PC-9 (cell line): ENCODE measurements at regions not wholly inside any gene's neighbourhood (a gene's known extent, or its start where the extent isn't known, plus 50 kb on each side); places are given as distances from the start of the nearest gene placed in this dataset.

ENCODE experiments used
- BruUV-seq: library from RNA; stranded (reverse); fragments of 400-500 nt; replicated peaks from 2 replicates; lab custom pipeline; 2021; lab: Mats Ljungman, UMichigan
- CTCF ChIA-PET: fragments of 300-600 bp; sonication (Branson Sonifier 250); formaldehyde crosslinking; loops from one replicate; lab custom pipeline; 2022; ENCODE audit warnings: antibody characterized with exemption; lab: Charles Lee
- POLR2A ChIA-PET: fragments of 300-600 bp; sonication (Branson Sonifier 250); formaldehyde crosslinking; loops from one replicate; lab custom pipeline; 2022; ENCODE audit warnings: antibody characterized with exemption; ENCODE audit not compliant: unreplicated experiment; lab: Charles Lee
- DNase-seq, 2 experiments: peaks; one replicate each; pipeline versions ENCODE4 v3.0.0 to v3.0.0-alpha.2; 2015 to 2022; ENCODE audit warnings: mixed read lengths in 1 of 2
- H2AFZ ChIP-seq: fragments of 200-600 bp; sonication (generic); 2 replicates; pipeline ENCODE4 v1.8.1; 2017; ENCODE audit warnings: antibody characterized with exemption
- H3F3A ChIP-seq: fragments of 200-600 bp; sonication (generic); 2 replicates; pipeline ENCODE4 v1.8.1; 2017; ENCODE audit warnings: antibody characterized with exemption, mild to moderate bottlenecking, low read depth; ENCODE audit not compliant: insufficient read depth
- H3K27ac ChIP-seq: fragments of 200-600 bp; sonication (generic); 2 replicates; pipeline ENCODE4 v1.6.1; 2016; ENCODE audit warnings: mixed run types
- H3K27me3 ChIP-seq: fragments of 200-600 bp; sonication (generic); 2 replicates; pipeline ENCODE4 v1.6.1; 2016; ENCODE audit warnings: low read depth, mixed run types; ENCODE audit not compliant: insufficient read depth
- H3K36me3 ChIP-seq: fragments of 200-600 bp; sonication (generic); 2 replicates; pipeline ENCODE4 v1.6.1; 2016; ENCODE audit warnings: low read depth, mixed run types
- H3K4me1 ChIP-seq: fragments of 200-600 bp; sonication (generic); replicated peaks from 2 replicates; pipeline ENCODE4 v1.6.1; 2016; ENCODE audit warnings: mixed run types; ENCODE audit not compliant: insufficient read depth
- H3K4me2 ChIP-seq: fragments of 200-600 bp; sonication (generic); 2 replicates; pipeline ENCODE4 v1.6.1; 2017; ENCODE audit warnings: mixed run types
- H3K4me3 ChIP-seq: fragments of 200-600 bp; sonication (generic); 2 replicates; pipeline ENCODE4 v1.6.1; 2016; ENCODE audit warnings: mixed run types
- H3K79me2 ChIP-seq: fragments of 200-600 bp; sonication (generic); 2 replicates; pipeline ENCODE4 v1.6.1; 2017; ENCODE audit warnings: low read depth, mixed run types
- H3K9me2 ChIP-seq: fragments of 200-600 bp; sonication (generic); 2 replicates; pipeline ENCODE4 v1.8.1; 2017; ENCODE audit warnings: mild to moderate bottlenecking; ENCODE audit not compliant: insufficient read depth
- H3K9me3 ChIP-seq: fragments of 200-600 bp; sonication (generic); 2 replicates; pipeline ENCODE4 v1.8.1; 2016; ENCODE audit warnings: low read depth; ENCODE audit not compliant: insufficient read depth
- H4K20me1 ChIP-seq: fragments of 200-600 bp; sonication (generic); 2 replicates; pipeline ENCODE4 v1.8.1; 2017; ENCODE audit not compliant: insufficient read depth
- EZH2 ChIP-seq: fragments of 200-600 bp; sonication (generic); IDR thresholded peaks from 2 replicates; pipeline ENCODE4 v1.8.0; 2017; ENCODE audit warnings: antibody characterized with exemption, low read depth
- intact Hi-C: fragments of 100-400 bp; cut with micrococcal nuclease; formaldehyde crosslinking; loops from one replicate; pipeline ENCODE4 v1.10.0; 2022; ENCODE audit not compliant: unreplicated experiment
- TF ChIP-seq, protein P1 (sequence below): fragments of 200-600 bp; sonication (generic); conservative IDR thresholded peaks from 2 replicates; pipeline ENCODE4 v1.6.1; 2017; ENCODE audit warnings: mixed run types, antibody characterized with exemption, mild to moderate bottlenecking, moderate library complexity

DNA sequence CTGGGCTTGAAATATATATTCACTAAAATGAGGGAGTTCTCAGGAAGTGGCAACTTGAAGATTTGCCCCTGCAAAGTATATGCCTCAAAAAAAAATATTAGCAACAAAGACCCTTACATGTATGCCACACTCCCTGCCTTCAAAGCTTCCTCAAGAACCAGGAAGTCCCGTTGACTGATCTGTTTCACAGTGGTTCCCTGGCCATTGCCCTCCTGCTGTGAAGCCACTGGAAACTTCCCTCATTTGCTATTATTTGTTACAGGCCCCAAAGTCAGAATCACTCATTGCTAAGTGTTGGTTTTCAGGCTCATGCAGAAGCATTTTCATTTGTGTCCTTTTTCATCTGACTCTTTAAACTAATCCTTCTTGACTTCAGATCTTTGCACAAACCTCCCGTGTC is 421.5 kb downstream of the ZNF521 start:
- no peaks in the 10 kb centered on the region for H3F3A ChIP-seq
- H3K4me1 ChIP-seq, result no peaks in the 10 kb centered on the region
- DNase-seq, result no peak
- H3K36me3 ChIP-seq, result no peaks in the 10 kb centered on the region
- BruUV-seq, result no TSS peak
- H3K79me2 ChIP-seq, result no peaks in the 10 kb centered on the region
- no peak overlapping the region for H3K4me3 ChIP-seq
- CTCF ChIA-PET, result no interaction called here
- no peaks in the 10 kb centered on the region for H3K9me2 ChIP-seq
- intact Hi-C loops, result no loop called here
- no peak overlapping the region for H2AFZ ChIP-seq
- no peak overlapping the region for H3K27ac ChIP-seq
- H3K27me3 ChIP-seq, result no peaks in the 10 kb centered on the region
- TF ChIP-seq EZH2, result no peak
- TF ChIP-seq, protein P1, sequence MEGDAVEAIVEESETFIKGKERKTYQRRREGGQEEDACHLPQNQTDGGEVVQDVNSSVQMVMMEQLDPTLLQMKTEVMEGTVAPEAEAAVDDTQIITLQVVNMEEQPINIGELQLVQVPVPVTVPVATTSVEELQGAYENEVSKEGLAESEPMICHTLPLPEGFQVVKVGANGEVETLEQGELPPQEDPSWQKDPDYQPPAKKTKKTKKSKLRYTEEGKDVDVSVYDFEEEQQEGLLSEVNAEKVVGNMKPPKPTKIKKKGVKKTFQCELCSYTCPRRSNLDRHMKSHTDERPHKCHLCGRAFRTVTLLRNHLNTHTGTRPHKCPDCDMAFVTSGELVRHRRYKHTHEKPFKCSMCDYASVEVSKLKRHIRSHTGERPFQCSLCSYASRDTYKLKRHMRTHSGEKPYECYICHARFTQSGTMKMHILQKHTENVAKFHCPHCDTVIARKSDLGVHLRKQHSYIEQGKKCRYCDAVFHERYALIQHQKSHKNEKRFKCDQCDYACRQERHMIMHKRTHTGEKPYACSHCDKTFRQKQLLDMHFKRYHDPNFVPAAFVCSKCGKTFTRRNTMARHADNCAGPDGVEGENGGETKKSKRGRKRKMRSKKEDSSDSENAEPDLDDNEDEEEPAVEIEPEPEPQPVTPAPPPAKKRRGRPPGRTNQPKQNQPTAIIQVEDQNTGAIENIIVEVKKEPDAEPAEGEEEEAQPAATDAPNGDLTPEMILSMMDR, result no peak
- POLR2A ChIA-PET, result no interaction called here
- H3K9me3 ChIP-seq, result no peaks in the 10 kb centered on the region
- H3K4me2 ChIP-seq, result no peak overlapping the region
- H4K20me1 ChIP-seq, result no peaks in the 10 kb centered on the region

DNA sequence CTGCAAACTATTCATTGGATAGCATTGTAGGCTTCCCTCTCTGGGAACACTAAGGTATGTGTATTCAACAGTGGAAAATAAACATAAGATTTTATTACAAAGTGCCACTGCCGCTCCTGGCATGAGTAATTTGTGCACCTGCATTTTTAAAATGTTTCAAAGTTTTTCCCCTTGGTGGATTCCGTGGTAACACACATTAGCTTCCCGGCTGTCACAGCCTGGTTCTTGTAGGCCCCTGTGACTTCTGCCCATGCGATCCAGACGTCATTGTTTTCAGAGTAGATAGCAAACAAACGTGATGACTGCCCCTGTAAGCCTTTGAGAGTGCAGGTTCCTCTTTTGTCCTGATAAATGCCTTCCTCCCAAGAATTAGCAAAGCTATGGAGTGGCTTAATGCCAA is 421.0 kb downstream of the ZNF521 start:
- H3K9me2 ChIP-seq, result no peaks in the 10 kb centered on the region
- intact Hi-C loops, result no loop called here
- no peaks in the 10 kb centered on the region for H3K79me2 ChIP-seq
- H3K4me1 ChIP-seq, result no peaks in the 10 kb centered on the region
- no peaks in the 10 kb centered on the region for H3K36me3 ChIP-seq
- no peak overlapping the region for H3K4me3 ChIP-seq
- no peaks in the 10 kb centered on the region for H3K9me3 ChIP-seq
- no peak for TF ChIP-seq EZH2
- TF ChIP-seq, protein P1, result no peak
- H3K27me3 ChIP-seq, result no peaks in the 10 kb centered on the region
- no peak overlapping the region for H3K4me2 ChIP-seq
- BruUV-seq, result no TSS peak
- H3K27ac ChIP-seq, result no peak overlapping the region
- no peak for DNase-seq
- POLR2A ChIA-PET, result no interaction called here
- H3F3A ChIP-seq, result no peaks in the 10 kb centered on the region
- no peak overlapping the region for H2AFZ ChIP-seq
- H4K20me1 ChIP-seq, result no peaks in the 10 kb centered on the region
- CTCF ChIA-PET, result no interaction called here

DNA sequence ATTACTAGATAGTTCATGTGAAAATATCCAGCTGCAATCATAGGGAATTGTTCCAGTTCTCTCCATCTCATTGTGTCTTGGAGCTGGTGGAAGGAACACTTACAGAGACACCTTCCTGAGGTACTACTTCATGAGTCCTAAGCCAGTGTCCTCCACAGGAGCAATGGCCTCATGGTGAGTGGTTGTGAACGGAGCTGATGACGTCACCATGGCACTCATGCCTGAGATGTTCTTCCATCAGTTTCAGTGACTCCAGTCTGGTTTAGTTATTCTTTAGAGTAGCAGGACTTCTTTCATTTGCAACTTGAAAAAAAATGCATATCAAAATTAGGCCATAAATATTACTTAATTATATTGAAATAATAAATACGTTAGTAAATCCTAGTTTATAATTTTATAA is 418.6 kb downstream of the ZNF521 start:
- BruUV-seq, result no TSS peak
- intact Hi-C loops, result no loop called here

More for the DNA sequence above, 418.6 kb downstream of the ZNF521 start:
- no peaks in the 10 kb centered on the region for H4K20me1 ChIP-seq
- no peaks in the 10 kb centered on the region for H3K27me3 ChIP-seq
- no peak overlapping the region for H2AFZ ChIP-seq
- H3K4me1 ChIP-seq, result no peaks in the 10 kb centered on the region
- H3K36me3 ChIP-seq, result no peaks in the 10 kb centered on the region
- ChIA-PET POLR2A (no interaction called here), CTCF (no interaction called here)
- H3F3A ChIP-seq, result no peaks in the 10 kb centered on the region
- H3K4me2 ChIP-seq, result no peak overlapping the region
- H3K79me2 ChIP-seq, result no peaks in the 10 kb centered on the region
- H3K9me2 ChIP-seq, result no peaks in the 10 kb centered on the region
- no peaks in the 10 kb centered on the region for H3K9me3 ChIP-seq
- no peak for DNase-seq
- no peak overlapping the region for H3K4me3 ChIP-seq
- H3K27ac ChIP-seq, result no peak overlapping the region
- TF ChIP-seq, protein P1, result no peak
- TF ChIP-seq EZH2, result no peak
